ENCODE measurements at regions not wholly inside any gene's neighbourhood (a gene's known extent, or its start where the extent isn't known, plus 50 kb on each side); places are given as distances from the start of the nearest gene placed in this dataset.

- TF ChIP-seq ZBTB40 (IDR thresholded peaks at IDR 0.05) (no peak), ZBTB40 (CRISPR knock-in tag; IDR thresholded peaks at IDR 0.05) (no peak), ZFP1 (CRISPR knock-in tag; IDR thresholded peaks at IDR 0.05) (no peak), PCBP2 (IDR thresholded peaks at IDR 0.05; ENCODE audit: low read depth, low read length, poor library complexity, severe bottlenecking) (no peak), ZNF274 (IDR thresholded peaks at IDR 0.05; ENCODE audit: borderline replicate concordance, low read depth, low read length) (no peak), GTF2F1 (IDR thresholded peaks at IDR 0.05; ENCODE audit: low read depth, low read length) (no peak)
Observed at GRCh38 chr12:19718401-19718800, 279.1 kb downstream of the AEBP2 start (continued).

Measured in K562 (cell line).